H1 (cell line): ENCODE measurements at regions not wholly inside any gene's neighbourhood (a gene's known extent, or its start where the extent isn't known, plus 50 kb on each side); places are given as distances from the start of the nearest gene placed in this dataset.
"Not testable (repeated sequence)": the region's sequence is repeated elsewhere in the genome, so short reads cannot be mapped to it uniquely, and the experiment has no call there.

Experiments
- ATF3 ChIP-seq: IDR thresholded peaks from 2 replicates; pipeline ENCODE4 v1.6.1; 2011; ENCODE audit warnings: low read depth, mild to moderate bottlenecking, low read length; ENCODE audit not compliant: insufficient read depth
- CHD1 ChIP-seq: IDR thresholded peaks from 2 replicates; pipeline ENCODE4 v1.6.1; 2012; ENCODE audit warnings: low read depth, low read length, improper control_type of control experiment
- CTCF ChIP-seq, 3 experiments: IDR thresholded peaks; 1 replicate in 2 of 3; 2 replicates in 1 of 3; pipeline versions ENCODE4 v1.5.1 to v1.6.1; 2011; ENCODE audit warnings: low read length in 3 of 3, mild to moderate bottlenecking in 3 of 3, inconsistent platforms in 2 of 3, low read depth in 1 of 3, moderate library complexity in 1 of 3; ENCODE audit not compliant: insufficient read depth in 1 of 3; ENCODE audit errors: control extremely low read depth in 1 of 3
- EZH2 ChIP-seq: fragments of 200-600 bp; sonication (generic); IDR thresholded peaks from 2 replicates; pipeline ENCODE4 v1.7.1; 2012; ENCODE audit warnings: low read depth, mild to moderate bottlenecking, moderate library complexity, low read length, inconsistent platforms; ENCODE audit not compliant: severe bottlenecking
- GABPA ChIP-seq: IDR thresholded peaks from 2 replicates; pipeline ENCODE4 v1.6.1; 2011; ENCODE audit warnings: mild to moderate bottlenecking, low read length, moderate library complexity, borderline replicate concordance; ENCODE audit not compliant: insufficient read depth
- JUND ChIP-seq: IDR thresholded peaks from 2 replicates; pipeline ENCODE4 v1.6.1; 2011; ENCODE audit warnings: mild to moderate bottlenecking, improper control_type of control experiment, low read length
- POLR2A ChIP-seq, 2 experiments: IDR thresholded peaks; 1 replicate in 1 of 2; 2 replicates in 1 of 2; pipeline ENCODE4 v1.6.1; 2011; ENCODE audit warnings: low read depth in 2 of 2, low read length in 2 of 2, mild to moderate bottlenecking in 2 of 2; ENCODE audit errors: control extremely low read depth in 1 of 2
- TAF1 ChIP-seq: IDR thresholded peaks from 2 replicates; pipeline ENCODE4 v1.6.1; 2011; ENCODE audit warnings: mild to moderate bottlenecking, low read depth, low read length
- USF2 ChIP-seq: IDR thresholded peaks from 2 replicates; pipeline ENCODE4 v1.6.1; 2011; ENCODE audit warnings: low read length, improper control_type of control experiment
- YY1 ChIP-seq: IDR thresholded peaks from 2 replicates; pipeline ENCODE4 v1.6.1; 2011; ENCODE audit warnings: low read depth, mild to moderate bottlenecking, low read length
- ZNF274 ChIP-seq: IDR thresholded peaks from 2 replicates; pipeline ENCODE4 v1.7.0; 2012; ENCODE audit warnings: low read length, borderline replicate concordance; ENCODE audit errors: extremely low read depth

GRCh38 chr11:121855138-121855537, 260.9 kb downstream of the BLID start:
- TF ChIP-seq CTCF (IDR thresholded peaks at IDR 0.05; ENCODE audit: control extremely low read depth in 1 of 3, insufficient read depth in 1 of 3, low read depth in 1 of 3, low read length in 3 of 3); USF2; ZNF274; POLR2A (IDR thresholded peaks at IDR 0.05; ENCODE audit: control extremely low read depth in 1 of 2, low read depth in 2 of 2, low read length in 2 of 2); ATF3; EZH2; JUND; GABPA; YY1; CHD1; TAF1: not testable (repeated sequence)
